Breast epithelium (tissue), 4 donors: ENCODE measurements at regions not wholly inside any gene's neighbourhood (a gene's known extent, or its start where the extent isn't known, plus 50 kb on each side); places are given as distances from the start of the nearest gene placed in this dataset.

ENCODE experiments used
- DNase-seq, 2 donors: peaks; one replicate each; pipeline ENCODE4 v3.0.0-alpha.2; 2019; ENCODE audit warnings: low spot score in 2 of 2
- H3K27ac ChIP-seq, 2 donors: fragments of 200-600 bp; sonication (generic) in 1 of 2; one replicate each; pipeline ENCODE4 v1.5.1; 2016 to 2019; ENCODE audit warnings: mild to moderate bottlenecking in 1 of 2
- H3K27me3 ChIP-seq, 2 donors: fragments of 200-600 bp; sonication (generic) in 1 of 2; one replicate each; pipeline versions ENCODE4 v1.5.1 to v1.6.0; 2017 to 2019; ENCODE audit warnings: control low read depth in 1 of 2, mild to moderate bottlenecking in 1 of 2
- H3K36me3 ChIP-seq: fragments of 200-600 bp; one replicate; pipeline ENCODE4 v1.5.1; 2019
- H3K4me1 ChIP-seq, 2 donors: fragments of 200-600 bp; sonication (generic); one replicate each; pipeline ENCODE4 v1.5.1; 2016 to 2019; ENCODE audit warnings: control low read depth in 1 of 2
- H3K4me3 ChIP-seq, 3 donors: fragments of 200-600 bp; sonication (generic); 1 replicate in 2 of 3; 2 replicates in 1 of 3; pipeline ENCODE4 v1.5.1; 2016 to 2019; ENCODE audit warnings: mild to moderate bottlenecking in 3 of 3, moderate library complexity in 2 of 3
- H3K9me3 ChIP-seq, 2 donors: fragments of 200-600 bp; sonication (generic) in 1 of 2; one replicate each; pipeline ENCODE4 v1.5.1; 2016 to 2019; ENCODE audit warnings: control low read depth in 1 of 2
- POLR2A ChIP-seq: fragments of 450-650 bp; IDR thresholded peaks from one replicate; pipeline ENCODE4 v1.6.1; 2016; ENCODE audit warnings: antibody characterized with exemption, mild to moderate bottlenecking, moderate library complexity
- POLR2AphosphoS5 ChIP-seq, 3 donors: sonication (generic); formaldehyde crosslinking; IDR thresholded peaks; one replicate each; pipeline ENCODE4 v1.6.1; 2017; ENCODE audit warnings: antibody characterized with exemption in 3 of 3
- intact Hi-C: fragments of 100-400 bp; cut with DNase I; formaldehyde crosslinking; loops from one replicate; pipeline ENCODE4 v1.15.1; 2023; ENCODE audit warnings: low total_unique reads
- TF ChIP-seq, protein P1 (sequence below), 3 donors: fragments of 450-650 bp; IDR thresholded peaks; one replicate each; pipeline ENCODE4 v1.5.1; 2016 to 2017; ENCODE audit warnings: antibody characterized with exemption in 3 of 3, mild to moderate bottlenecking in 3 of 3, moderate library complexity in 3 of 3

DNA sequence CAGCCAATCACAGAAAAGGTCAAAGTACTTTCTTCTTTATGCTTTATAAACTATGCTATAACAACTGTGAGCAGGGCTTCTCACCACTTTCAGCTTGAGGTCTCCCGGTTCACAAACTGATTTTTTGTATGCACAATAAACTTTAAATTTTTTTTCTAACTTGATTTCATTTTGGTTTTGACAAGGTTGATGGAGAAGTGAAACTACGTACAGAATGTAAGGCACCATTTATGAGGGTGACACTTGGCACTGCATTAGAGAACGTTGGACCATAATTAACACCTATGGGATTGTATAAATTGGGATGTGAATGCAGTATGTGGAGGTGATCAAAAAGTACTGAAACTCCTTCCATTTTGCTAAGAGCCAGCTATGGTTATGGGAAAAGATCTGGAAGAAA lies 857.9 kb upstream of the HTR2C start:
- H3K4me1 ChIP-seq = no peaks in the 10 kb centered on the region
- intact Hi-C loops = no loop called here
- H3K36me3 ChIP-seq = no peaks in the 10 kb centered on the region
- H3K9me3 ChIP-seq = peaks cover 0 to 11% of the 10 kb centered on the region in 2 donors
- no peak overlapping the region for H3K27ac ChIP-seq
- no peak overlapping the region for H3K4me3 ChIP-seq
- H3K27me3 ChIP-seq = peaks cover 0 to 42% of the 10 kb centered on the region in 2 donors
- DNase-seq = no peak
- TF ChIP-seq, protein P1, sequence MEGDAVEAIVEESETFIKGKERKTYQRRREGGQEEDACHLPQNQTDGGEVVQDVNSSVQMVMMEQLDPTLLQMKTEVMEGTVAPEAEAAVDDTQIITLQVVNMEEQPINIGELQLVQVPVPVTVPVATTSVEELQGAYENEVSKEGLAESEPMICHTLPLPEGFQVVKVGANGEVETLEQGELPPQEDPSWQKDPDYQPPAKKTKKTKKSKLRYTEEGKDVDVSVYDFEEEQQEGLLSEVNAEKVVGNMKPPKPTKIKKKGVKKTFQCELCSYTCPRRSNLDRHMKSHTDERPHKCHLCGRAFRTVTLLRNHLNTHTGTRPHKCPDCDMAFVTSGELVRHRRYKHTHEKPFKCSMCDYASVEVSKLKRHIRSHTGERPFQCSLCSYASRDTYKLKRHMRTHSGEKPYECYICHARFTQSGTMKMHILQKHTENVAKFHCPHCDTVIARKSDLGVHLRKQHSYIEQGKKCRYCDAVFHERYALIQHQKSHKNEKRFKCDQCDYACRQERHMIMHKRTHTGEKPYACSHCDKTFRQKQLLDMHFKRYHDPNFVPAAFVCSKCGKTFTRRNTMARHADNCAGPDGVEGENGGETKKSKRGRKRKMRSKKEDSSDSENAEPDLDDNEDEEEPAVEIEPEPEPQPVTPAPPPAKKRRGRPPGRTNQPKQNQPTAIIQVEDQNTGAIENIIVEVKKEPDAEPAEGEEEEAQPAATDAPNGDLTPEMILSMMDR (IDR thresholded peaks at IDR 0.05) = no peak
- TF ChIP-seq POLR2AphosphoS5 (IDR thresholded peaks at IDR 0.05) = no peak
- no peak for TF ChIP-seq POLR2A

DNA sequence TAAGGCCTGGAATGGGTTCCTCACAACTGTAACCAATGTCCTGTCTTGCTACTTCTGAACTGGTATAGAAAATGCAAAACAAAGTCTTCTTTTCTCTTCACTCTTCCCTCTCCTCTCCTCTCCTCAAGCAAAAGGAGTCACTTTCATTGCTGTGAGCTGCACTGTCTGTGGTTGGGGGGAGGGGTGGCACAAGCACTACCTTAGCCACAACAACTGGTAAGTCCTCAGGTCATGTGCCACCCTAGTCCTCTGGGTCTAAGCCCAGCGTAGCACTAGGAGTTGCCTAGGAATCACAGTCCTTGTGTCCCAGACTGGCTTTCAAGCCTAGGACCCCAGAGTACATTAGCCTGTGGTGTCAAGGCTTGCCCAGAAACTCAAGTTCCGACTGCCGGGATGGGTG lies 859.3 kb upstream of the AMOT start:
- no peak overlapping the region for H3K4me3 ChIP-seq
- DNase-seq = no peak
- intact Hi-C loops = no loop called here

DNA sequence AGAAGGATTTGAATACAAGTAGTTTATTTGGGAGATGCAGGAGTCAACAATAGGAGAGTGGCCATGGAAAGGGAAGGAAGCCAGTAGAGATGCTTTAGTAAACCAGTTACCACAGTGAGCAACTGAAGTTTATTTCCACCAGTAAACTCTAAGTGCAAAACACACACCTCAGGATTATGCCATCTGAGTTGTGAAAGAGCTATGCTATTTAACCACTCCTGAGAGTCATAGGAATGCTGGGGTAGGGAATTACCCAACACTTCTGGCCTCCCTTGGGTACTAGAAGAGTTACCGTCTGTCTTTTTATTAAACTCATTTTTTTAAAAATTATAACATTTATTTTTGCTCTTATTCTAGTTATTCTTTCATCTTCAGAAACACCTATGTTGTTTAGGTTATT lies 834.6 kb upstream of the AMOT start:
- H3K4me1 ChIP-seq = no peaks in the 10 kb centered on the region
- intact Hi-C loops = no loop called here
- no peak for DNase-seq
- no peak for TF ChIP-seq POLR2AphosphoS5 (IDR thresholded peaks at IDR 0.05)
- TF ChIP-seq POLR2A = no peak
- TF ChIP-seq, protein P1 (IDR thresholded peaks at IDR 0.05) = no peak
- no peaks in the 10 kb centered on the region for H3K36me3 ChIP-seq
- H3K27ac ChIP-seq = no peak overlapping the region
- no peak overlapping the region for H3K4me3 ChIP-seq
- H3K27me3 ChIP-seq = peaks cover 0 to 19% of the 10 kb centered on the region in 2 donors
- no peaks in the 10 kb centered on the region for H3K9me3 ChIP-seq

More for the DNA sequence above, 859.3 kb upstream of the AMOT start:
- Histone ChIP-seq H3K27me3 (peaks cover 0 to 33% of the 10 kb centered on the region in 2 donors), H3K4me1 (no peaks in the 10 kb centered on the region), H3K9me3 (peaks cover 10% of the 10 kb centered on the region in 2 donors), H3K27ac (no peak overlapping the region), H3K36me3 (no peaks in the 10 kb centered on the region)
- TF ChIP-seq POLR2AphosphoS5 (IDR thresholded peaks at IDR 0.05) = no peak

DNA sequence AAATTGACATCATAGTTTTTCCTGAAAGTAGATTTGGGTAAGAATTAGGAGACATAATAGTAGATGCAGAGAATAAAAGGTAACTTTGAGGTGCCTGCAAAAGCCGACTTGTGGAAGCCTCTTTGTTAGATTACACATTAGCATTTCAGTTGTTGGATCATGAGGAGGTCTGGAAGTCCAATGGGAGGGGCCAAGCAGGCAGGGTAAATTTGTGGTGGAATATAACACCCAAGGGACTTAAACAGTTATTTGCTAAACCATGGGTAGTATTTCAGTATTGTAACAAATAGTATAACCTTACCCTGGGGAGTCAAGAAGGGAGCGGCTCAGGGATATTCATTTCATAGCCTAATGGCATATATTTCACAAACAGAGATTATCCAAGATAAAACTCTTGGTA lies 810.7 kb upstream of the AMOT start:
- Histone ChIP-seq H3K36me3 (no peaks in the 10 kb centered on the region), H3K9me3 (no peaks in the 10 kb centered on the region), H3K4me1 (no peaks in the 10 kb centered on the region), H3K4me3 (no peak overlapping the region), H3K27ac (no peak overlapping the region), H3K27me3 (peaks cover 0 to 13% of the 10 kb centered on the region in 2 donors)
- no peak for TF ChIP-seq POLR2A
- TF ChIP-seq POLR2AphosphoS5 (IDR thresholded peaks at IDR 0.05) = no peak
- TF ChIP-seq, protein P1 (IDR thresholded peaks at IDR 0.05) = no peak
- DNase-seq = no peak
- intact Hi-C loops = no loop called here

DNA sequence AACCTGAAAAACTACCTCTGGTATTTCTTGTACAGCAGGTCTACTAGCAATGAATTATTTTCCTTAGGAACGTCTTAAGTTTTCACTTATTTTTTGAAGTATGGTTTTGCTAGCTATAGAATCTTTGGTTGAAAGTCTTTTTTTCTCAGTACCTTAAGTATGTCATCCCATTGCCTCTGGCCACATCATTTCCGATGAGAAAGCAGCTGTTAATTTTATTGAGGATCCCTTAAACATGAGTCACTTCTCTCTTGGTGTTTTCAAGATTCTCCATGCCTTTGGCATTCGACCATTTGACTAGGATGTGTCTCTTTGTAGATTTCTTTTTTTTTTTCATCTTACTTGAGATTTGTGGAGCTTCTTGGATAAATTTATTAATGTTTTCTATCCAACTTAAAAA lies 803.8 kb upstream of the AMOT start:
- H3K27ac ChIP-seq = no peak overlapping the region
- no peak for DNase-seq
- no peaks in the 10 kb centered on the region for H3K36me3 ChIP-seq
- H3K4me1 ChIP-seq = no peaks in the 10 kb centered on the region
- TF ChIP-seq POLR2A (no peak), POLR2AphosphoS5 (IDR thresholded peaks at IDR 0.05) (no peak)
- TF ChIP-seq, protein P1 (IDR thresholded peaks at IDR 0.05) = no peak
- no peaks in the 10 kb centered on the region for H3K9me3 ChIP-seq
- H3K27me3 ChIP-seq = peaks cover 0 to 13% of the 10 kb centered on the region in 2 donors
- intact Hi-C loops = no loop called here
- H3K4me3 ChIP-seq = no peak overlapping the region

DNA sequence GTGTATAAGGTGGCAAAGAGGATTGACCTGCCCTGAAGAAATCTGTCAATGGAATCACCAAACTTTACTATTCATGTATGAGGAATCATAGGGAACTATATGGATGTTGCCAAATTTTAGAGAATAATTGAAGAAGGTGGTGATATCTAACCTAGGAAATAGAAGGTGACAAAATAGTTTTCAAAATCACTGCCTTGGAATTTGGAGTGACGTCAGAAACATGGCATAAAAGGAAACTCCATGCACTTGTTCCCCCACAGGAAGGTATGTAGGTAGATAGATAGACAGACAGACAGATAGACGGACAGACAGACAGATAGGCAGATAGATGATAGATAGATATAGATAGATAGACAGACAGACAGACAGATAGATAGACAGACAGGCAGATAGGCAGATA lies 793.9 kb upstream of the AMOT start:
- DNase-seq = no peak
- H3K4me1 ChIP-seq = no peaks in the 10 kb centered on the region
- no peaks in the 10 kb centered on the region for H3K9me3 ChIP-seq
- H3K36me3 ChIP-seq = no peaks in the 10 kb centered on the region
- H3K27ac ChIP-seq = no peak overlapping the region
- H3K4me3 ChIP-seq = no peak overlapping the region
- peaks cover 0 to 13% of the 10 kb centered on the region in 2 donors for H3K27me3 ChIP-seq
- TF ChIP-seq, protein P1 (IDR thresholded peaks at IDR 0.05) = no peak
- TF ChIP-seq POLR2AphosphoS5 (IDR thresholded peaks at IDR 0.05) (no peak), POLR2A (no peak)
- intact Hi-C loops = no loop called here
